HepG2 (cell line): ENCODE measurements at regions not wholly inside any gene's neighbourhood (a gene's known extent, or its start where the extent isn't known, plus 50 kb on each side); places are given as distances from the start of the nearest gene placed in this dataset.

Experiments
- ATAC-seq: fragments of 200-7000 bp; cut with Tn5 transposase; 3 replicates; pipeline ENCODE4 v1.9.1; 2020; ENCODE audit warnings: mild to moderate bottlenecking, moderate library complexity
- BruUV-seq: library from RNA; stranded (reverse); fragments of 400-500 nt; replicated peaks from 2 replicates; lab custom pipeline; 2021; lab: Mats Ljungman, UMichigan
- CTCF ChIA-PET: fragments of 300-600 bp; formaldehyde crosslinking; extraction: SDS; loops from one replicate; lab custom pipeline; 2021; ENCODE audit warnings: low total read pairs, inconsistent platforms, low intra/inter-chr PET ratio; lab: Yijun Ruan, JAX
- POLR2A ChIA-PET: fragments of 350-600 bp; sonication (Branson Sonifier 250); formaldehyde crosslinking; loops from one replicate; lab custom pipeline; 2020; ENCODE audit warnings: antibody characterized with exemption, inconsistent platforms; lab: Yijun Ruan, JAX
- DNase-seq: peaks from one replicate; pipeline ENCODE4 v3.0.0-alpha.2; 2015; ENCODE audit warnings: low spot score
- FAIRE-seq: peaks from 3 replicates; lab custom pipeline; 2011; peaks lifted over from hg19 to GRCh38; lab: Jason Lieb, UNC
- H2AFZ ChIP-seq: one replicate; pipeline ENCODE4 v1.6.1; 2011; ENCODE audit warnings: low read length, inconsistent platforms
- H3K27ac ChIP-seq: fragments of 300-600 bp; 3 replicates; pipeline ENCODE4 v1.8.0; 2011; ENCODE audit warnings: mixed run types, mild to moderate bottlenecking, mixed read lengths, low read length, inconsistent platforms; ENCODE audit not compliant: insufficient read depth; ENCODE audit errors: extremely low read length
- H3K27me3 ChIP-seq, 2 experiments: fragments of 200-600 bp in 1 of 2; 2 replicates in 1 of 2; 3 replicates in 1 of 2; pipeline versions ENCODE4 v1.6.0 to v1.8.0; 2011; ENCODE audit warnings: low read length in 2 of 2, mild to moderate bottlenecking in 2 of 2, moderate library complexity in 2 of 2, inconsistent platforms in 1 of 2; ENCODE audit not compliant: insufficient read depth in 2 of 2, control insufficient read depth in 1 of 2
- H3K36me3 ChIP-seq, 2 experiments: fragments of 200-600 bp in 1 of 2; replicated peaks in 1 of 2; 2 replicates in 1 of 2; 3 replicates in 1 of 2; pipeline versions ENCODE4 v1.5.1 to v1.8.0; 2011; ENCODE audit warnings: low read length in 2 of 2, inconsistent platforms in 1 of 2; ENCODE audit not compliant: insufficient read depth in 2 of 2, control insufficient read depth in 1 of 2
- H3K4me1 ChIP-seq: 2 replicates; pipeline ENCODE4 v1.5.1; 2012; ENCODE audit warnings: low read length, inconsistent platforms; ENCODE audit not compliant: insufficient read depth
- H3K4me2 ChIP-seq: 2 replicates; pipeline ENCODE4 v1.6.0; 2011; ENCODE audit warnings: low read depth, low read length, inconsistent platforms
- H3K4me3 ChIP-seq, 3 experiments: fragments of 200-600 bp in 1 of 3; sonication (generic), shearing (Covaris generic) in 1 of 3; replicated peaks in 1 of 3; 2 replicates each; pipeline ENCODE4 v1.5.1; 2011 to 2016; ENCODE audit warnings: low read length in 3 of 3, inconsistent platforms in 2 of 3, low read depth in 2 of 3, mild to moderate bottlenecking in 2 of 3, control low read depth in 1 of 3, mixed read lengths in 1 of 3; ENCODE audit not compliant: insufficient read depth in 1 of 3
- H3K79me2 ChIP-seq: one replicate; pipeline ENCODE4 v1.6.1; 2011; ENCODE audit warnings: low read length, inconsistent platforms; ENCODE audit not compliant: insufficient read depth
- H3K9ac ChIP-seq: 2 replicates; pipeline ENCODE4 v1.6.0; 2011; ENCODE audit warnings: mild to moderate bottlenecking, low read depth, low read length, inconsistent platforms; ENCODE audit not compliant: insufficient read depth
- H3K9me3 ChIP-seq: 2 replicates; pipeline ENCODE4 v1.5.1; 2012; ENCODE audit warnings: mild to moderate bottlenecking, low read length
- H4K20me1 ChIP-seq: 2 replicates; pipeline ENCODE4 v1.6.0; 2011; ENCODE audit warnings: inconsistent platforms, mild to moderate bottlenecking, low read length, moderate library complexity; ENCODE audit not compliant: insufficient read depth
- ATF1 ChIP-seq: IDR thresholded peaks from 2 replicates; pipeline ENCODE4 v1.6.1; 2016; ENCODE audit warnings: mild to moderate bottlenecking, control low read depth
- CSRNP2 ChIP-seq: sonication (generic); formaldehyde crosslinking; conservative IDR thresholded peaks from 2 replicates; pipeline ENCODE4 v1.8.0; 2022; ENCODE audit warnings: low read depth, missing genetic modification reagents
- CTCF ChIP-seq: sonication (generic); formaldehyde crosslinking; IDR thresholded peaks from 2 replicates; pipeline ENCODE4 v1.5.0; 2020; ENCODE audit warnings: mild to moderate bottlenecking, missing genetic modification reagents, moderate library complexity
- GLI4 ChIP-seq: sonication (generic); formaldehyde crosslinking; IDR thresholded peaks from 2 replicates; pipeline ENCODE4 v1.5.1; 2020; ENCODE audit warnings: missing genetic modification reagents, mild to moderate bottlenecking, moderate library complexity, borderline replicate concordance
- GMEB2 ChIP-seq: IDR thresholded peaks from 2 replicates; pipeline ENCODE4 v1.6.1; 2016; ENCODE audit warnings: missing biosample characterization, missing genetic modification reagents, low read depth
- NFE2 ChIP-seq: sonication (generic); formaldehyde crosslinking; IDR thresholded peaks from 2 replicates; pipeline ENCODE4 v1.4.0; 2020; ENCODE audit warnings: missing genetic modification reagents
- NFYB ChIP-seq: sonication (generic); formaldehyde crosslinking; IDR thresholded peaks from 2 replicates; pipeline ENCODE4 v1.4.0; 2020; ENCODE audit warnings: missing genetic modification reagents
- SALL1 ChIP-seq: sonication (generic); formaldehyde crosslinking; IDR thresholded peaks from 2 replicates; pipeline ENCODE4 v1.8.0; 2022; ENCODE audit warnings: mild to moderate bottlenecking, missing genetic modification reagents
- SNAPC4 ChIP-seq: sonication (generic); formaldehyde crosslinking; IDR thresholded peaks from 2 replicates; pipeline ENCODE4 v1.4.0; 2020; ENCODE audit warnings: mild to moderate bottlenecking, missing genetic modification reagents
- TBX2 ChIP-seq: sonication (generic); formaldehyde crosslinking; IDR thresholded peaks from 2 replicates; pipeline ENCODE4 v1.5.0; 2020; ENCODE audit warnings: missing genetic modification reagents, mild to moderate bottlenecking, borderline replicate concordance
- ZNF232 ChIP-seq: sonication (generic); formaldehyde crosslinking; IDR thresholded peaks from 2 replicates; pipeline ENCODE4 v1.4.0; 2020; ENCODE audit warnings: missing genetic modification reagents, borderline replicate concordance
- ZNF570 ChIP-seq: sonication (generic); formaldehyde crosslinking; IDR thresholded peaks from 2 replicates; pipeline ENCODE4 v1.4.0; 2020; ENCODE audit warnings: mild to moderate bottlenecking, missing genetic modification reagents, borderline replicate concordance
- ZSCAN31 ChIP-seq: sonication (generic); formaldehyde crosslinking; IDR thresholded peaks from 2 replicates; pipeline ENCODE4 v1.5.0; 2020; ENCODE audit warnings: low read depth, mild to moderate bottlenecking, missing genetic modification reagents
- WGBS: methylation state at CpG from one replicate; pipeline ENCODE4 v1.1.6; 2017; ENCODE audit warnings: low lambda C conversion rate; 5-methylcytosine and 5-hydroxymethylcytosine counted together
- in situ Hi-C: cut with HindIII; loops from 2 replicates; pipeline ENCODE4 v1.10.0; 2017; ENCODE audit warnings: low pct_unique_long_range_greater_than_20kb; ENCODE audit not compliant: extremely low pct_ligation_motif_present
- intact Hi-C: fragments of 100-400 bp; cut with micrococcal nuclease; formaldehyde crosslinking; loops from one replicate; pipeline ENCODE4 v1.10.0; 2022; ENCODE audit not compliant: unreplicated experiment

GRCh38 chr4:24703298-24703697, 92.1 kb upstream of the SOD3 start:
- Histone ChIP-seq H3K4me2 (no peak overlapping the region), H3K9me3 (no peaks in the 10 kb centered on the region), H3K27me3 (peaks cover 0 to 2% of the 10 kb centered on the region in 2 experiments; a peak in 1 of 5 replicates), H4K20me1 (no peaks in the 10 kb centered on the region), H2AFZ (no peak overlapping the region), H3K4me1 (no peaks in the 10 kb centered on the region), H3K4me3 (no peak overlapping the region), H3K36me3 (no peaks in the 10 kb centered on the region), H3K79me2 (no peaks in the 10 kb centered on the region), H3K9ac (no peak overlapping the region), H3K27ac (no peak overlapping the region)
- BruUV-seq = no TSS peak
- DNase-seq (no peak), ATAC-seq (no peak), FAIRE-seq (no peak)
- ChIA-PET POLR2A (no interaction called here), CTCF (no interaction called here)
- in situ Hi-C loops = no loop called here
- 21% methylated on average over 2 of the region's 2 CpGs for WGBS
- intact Hi-C loops = no loop called here
- TF ChIP-seq CSRNP2 (CRISPR knock-in tag) (no peak), SNAPC4 (CRISPR knock-in tag) (no peak), NFYB (CRISPR knock-in tag) (no peak), GMEB2 (CRISPR knock-in tag) (no peak), TBX2 (CRISPR knock-in tag) (no peak), GLI4 (CRISPR knock-in tag) (no peak), ATF1 (no peak), ZNF570 (CRISPR knock-in tag) (no peak), ZNF232 (CRISPR knock-in tag) (no peak), ZSCAN31 (no peak), NFE2 (no peak), CTCF (CRISPR knock-in tag) (no peak), SALL1 (CRISPR knock-in tag) (no peak)
